ENCODE measurements at regions not wholly inside any gene's neighbourhood (a gene's known extent, or its start where the extent isn't known, plus 50 kb on each side); places are given as distances from the start of the nearest gene placed in this dataset.
A peak's percentile ranks its signal among the peaks of the same experiment; 100 is the strongest.

DNA sequence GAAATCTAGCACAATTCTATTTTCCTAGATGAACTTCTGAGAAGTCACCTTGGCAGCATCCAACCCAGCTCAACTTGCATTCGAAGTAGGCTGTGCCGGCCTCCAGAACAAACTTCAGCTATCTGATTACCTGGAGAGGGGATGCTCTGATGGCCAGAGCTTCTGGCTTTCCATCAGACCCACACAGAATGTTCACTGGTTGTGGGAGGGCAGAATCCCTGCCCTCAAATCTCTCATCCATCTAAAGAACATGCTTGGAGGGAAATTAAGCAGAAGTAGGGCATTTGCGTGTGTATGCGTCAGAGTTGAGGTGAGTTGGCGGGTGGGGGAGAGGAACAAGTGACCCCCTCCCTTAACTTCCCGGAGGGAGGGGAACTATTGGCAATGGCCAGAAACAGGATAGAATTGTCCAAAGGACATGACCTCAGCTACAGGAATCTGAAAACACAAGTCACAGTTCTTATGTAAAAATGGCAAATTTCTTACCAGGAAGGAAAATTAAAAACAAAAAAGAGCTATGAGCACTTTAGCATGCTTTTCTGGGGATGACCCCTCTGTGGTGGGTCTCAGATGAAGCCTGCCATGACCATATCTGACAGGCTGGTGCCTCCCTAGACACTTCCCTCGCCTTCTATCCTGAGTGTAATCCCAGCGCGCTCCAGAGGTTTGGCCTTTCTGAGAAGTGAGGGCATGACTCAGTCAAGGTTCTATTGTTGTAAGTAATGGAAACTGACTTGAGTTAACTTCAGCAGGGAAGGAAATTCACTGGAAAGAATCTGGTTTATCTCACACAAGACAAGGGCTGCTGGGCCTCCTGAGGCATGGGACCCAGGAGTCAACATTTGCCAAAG, 278.8 kb downstream of the RPS24 start:
- TF ChIP-seq CTCF (IDR thresholded peaks at IDR 0.05; ENCODE audit: unreplicated experiment) = no peak
- Mint-ChIP-seq H3K27ac (ENCODE audit: unreplicated experiment) (no peak overlapping the region), H3K27me3 (ENCODE audit: unreplicated experiment) (no peaks in the 10 kb centered on the region), H3K4me3 (ENCODE audit: unreplicated experiment) (no peak overlapping the region), H3K4me1 (ENCODE audit: unreplicated experiment) (no peaks in the 10 kb centered on the region), H3K9me3 (ENCODE audit: unreplicated experiment) (no peaks in the 10 kb centered on the region), H3K36me3 (ENCODE audit: low read depth, unreplicated experiment) (no peaks in the 10 kb centered on the region)
- no peak for DNase-seq (ENCODE audit: low spot score)

DNA sequence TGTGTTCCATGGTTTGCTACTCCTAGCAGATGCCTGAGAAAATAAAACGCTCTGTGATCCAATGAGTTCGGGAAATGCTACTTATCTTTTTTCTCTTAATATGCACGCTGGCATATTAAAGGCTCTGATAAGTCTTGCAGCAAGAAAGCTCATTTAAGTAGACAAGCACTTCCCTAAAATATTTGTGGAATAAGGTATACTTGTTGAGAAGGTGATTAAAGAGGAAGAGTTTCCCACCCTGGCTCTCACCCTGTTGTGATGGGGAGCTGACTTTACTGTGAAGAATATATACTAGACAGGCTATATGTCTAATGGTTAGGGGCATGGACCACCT, 279.4 kb downstream of the RPS24 start:
- Mint-ChIP-seq H3K4me1 (ENCODE audit: unreplicated experiment) (no peaks in the 10 kb centered on the region), H3K27me3 (ENCODE audit: unreplicated experiment) (no peaks in the 10 kb centered on the region), H3K9me3 (ENCODE audit: unreplicated experiment) (no peaks in the 10 kb centered on the region), H3K4me3 (ENCODE audit: unreplicated experiment) (no peak overlapping the region), H3K36me3 (ENCODE audit: low read depth, unreplicated experiment) (no peaks in the 10 kb centered on the region), H3K27ac (ENCODE audit: unreplicated experiment) (no peak overlapping the region)
- TF ChIP-seq CTCF (IDR thresholded peaks at IDR 0.05; ENCODE audit: unreplicated experiment) = no peak
- no peak for DNase-seq (ENCODE audit: low spot score)

GRCh38 chr10:78313636-78314035, 280.0 kb downstream of the RPS24 start:
- H3K4me3 Mint-ChIP-seq (ENCODE audit: unreplicated experiment) = no peak overlapping the region

DNA sequence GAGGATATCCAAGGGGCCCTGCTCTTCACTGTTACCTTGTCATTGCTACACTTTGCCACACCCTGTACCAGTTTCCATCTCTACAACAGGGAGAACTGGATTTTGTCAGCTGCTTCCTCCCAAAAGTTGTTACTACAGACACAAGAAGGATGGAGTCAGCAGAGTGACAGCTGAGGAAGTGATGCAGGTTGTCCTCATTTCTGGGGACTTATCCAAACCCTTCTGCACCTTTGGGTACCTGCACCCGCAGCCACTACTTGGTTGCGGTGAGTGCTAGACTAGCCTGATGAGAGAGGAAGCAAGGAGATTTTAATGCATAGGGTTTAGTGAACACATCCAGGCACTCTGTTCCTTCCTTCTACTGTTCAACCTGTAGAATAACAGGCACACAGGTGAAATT, 281.0 kb downstream of the RPS24 start:
- DNase-seq (ENCODE audit: low spot score) = no peak
- no peak for TF ChIP-seq CTCF (IDR thresholded peaks at IDR 0.05; ENCODE audit: unreplicated experiment)
- Mint-ChIP-seq H3K4me1 (ENCODE audit: unreplicated experiment) (no peaks in the 10 kb centered on the region), H3K9me3 (ENCODE audit: unreplicated experiment) (no peaks in the 10 kb centered on the region), H3K27me3 (ENCODE audit: unreplicated experiment) (no peaks in the 10 kb centered on the region), H3K4me3 (ENCODE audit: unreplicated experiment) (no peak overlapping the region), H3K27ac (ENCODE audit: unreplicated experiment) (no peak overlapping the region), H3K36me3 (ENCODE audit: low read depth, unreplicated experiment) (no peaks in the 10 kb centered on the region)

More at GRCh38 chr10:78313636-78314035, 280.0 kb downstream of the RPS24 start:
- H3K27me3 Mint-ChIP-seq (ENCODE audit: unreplicated experiment) = no peaks in the 10 kb centered on the region
- no peaks in the 10 kb centered on the region for H3K36me3 Mint-ChIP-seq (ENCODE audit: low read depth, unreplicated experiment)
- H3K9me3 Mint-ChIP-seq (ENCODE audit: unreplicated experiment) = no peaks in the 10 kb centered on the region
- no peak for TF ChIP-seq CTCF (IDR thresholded peaks at IDR 0.05; ENCODE audit: unreplicated experiment)
- H3K27ac Mint-ChIP-seq (ENCODE audit: unreplicated experiment) = peak overlapping the region; percentile 10
- H3K4me1 Mint-ChIP-seq (ENCODE audit: unreplicated experiment) = no peaks in the 10 kb centered on the region
- no peak for DNase-seq (ENCODE audit: low spot score)

DNA sequence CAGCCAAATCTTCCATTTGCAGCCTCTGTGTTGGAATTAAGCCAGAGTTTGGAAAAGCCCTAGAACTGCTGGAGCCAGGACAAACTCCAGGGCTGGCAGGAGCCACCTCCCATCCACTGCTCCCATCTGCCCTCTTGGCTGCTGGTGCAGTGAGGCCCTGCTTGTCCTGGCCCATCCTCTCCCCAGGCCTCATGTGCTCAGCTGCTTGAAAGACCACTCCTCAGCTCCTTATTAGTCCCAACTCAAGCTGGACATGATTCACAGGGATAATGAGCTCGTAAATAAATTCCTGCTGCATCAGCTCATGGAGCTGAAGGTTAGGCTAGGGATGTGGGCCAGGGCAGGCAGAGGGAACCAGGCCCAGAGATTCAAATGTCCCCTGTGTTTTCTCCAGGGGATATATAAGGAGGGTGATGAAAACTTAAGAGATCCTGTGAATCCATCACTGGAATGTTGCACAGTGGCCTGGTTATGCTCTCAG, 282.8 kb downstream of the RPS24 start:
- no peaks in the 10 kb centered on the region for H3K9me3 Mint-ChIP-seq (ENCODE audit: unreplicated experiment)
- no peak for DNase-seq (ENCODE audit: low spot score)

More for the DNA sequence above, 282.8 kb downstream of the RPS24 start:
- no peak overlapping the region for H3K27ac Mint-ChIP-seq (ENCODE audit: unreplicated experiment)
- no peaks in the 10 kb centered on the region for H3K36me3 Mint-ChIP-seq (ENCODE audit: low read depth, unreplicated experiment)
- H3K27me3 Mint-ChIP-seq (ENCODE audit: unreplicated experiment) = peaks cover 5% of the 10 kb centered on the region
- TF ChIP-seq CTCF (IDR thresholded peaks at IDR 0.05; ENCODE audit: unreplicated experiment) = no peak
- no peak overlapping the region for H3K4me3 Mint-ChIP-seq (ENCODE audit: unreplicated experiment)
- H3K4me1 Mint-ChIP-seq (ENCODE audit: unreplicated experiment) = no peaks in the 10 kb centered on the region
